Smooth muscle cell of the brain vasculature (primary cell): ENCODE measurements at regions not wholly inside any gene's neighbourhood (a gene's known extent, or its start where the extent isn't known, plus 50 kb on each side); places are given as distances from the start of the nearest gene placed in this dataset.

Experiments
- DNase-seq: peaks from one replicate; pipeline ENCODE4 v3.0.0-alpha.2; 2012; ENCODE audit warnings: low read depth, low spot score

GRCh38 chr3:163952499-163952898 lies 1125.8 kb downstream of the SI start:
- DNase-seq, result no peak

- no peak for DNase-seq
These were observed 1126.8 kb downstream of the SI start for GRCh38 chr3:163951397-163951987.

GRCh38 chr3:163946785-163947184 lies 1131.5 kb downstream of the SI start:
- no peak for DNase-seq

- DNase-seq, result no peak
These were observed 1134.6 kb downstream of the SI start for GRCh38 chr3:163943664-163944063.

- DNase-seq, result peak; percentile 35
These were observed 1138.4 kb downstream of the SI start for GRCh38 chr3:163939926-163940325.

- no peak for DNase-seq
These were observed 1141.8 kb downstream of the SI start for GRCh38 chr3:163936543-163936942.

- no peak for DNase-seq
These were observed 1142.9 kb downstream of the SI start for GRCh38 chr3:163935411-163935810.

GRCh38 chr3:163929069-163929652 lies 1149.1 kb downstream of the SI start:
- DNase-seq, result no peak

GRCh38 chr3:163927521-163927920 lies 1150.8 kb downstream of the SI start:
- DNase-seq, result no peak

GRCh38 chr3:163924600-163924999 lies 1153.7 kb downstream of the SI start:
- DNase-seq, result no peak

- no peak for DNase-seq
These were observed 1159.1 kb downstream of the SI start for GRCh38 chr3:163919154-163919553.

GRCh38 chr3:163916596-163917560 lies 1161.4 kb downstream of the SI start:
- no peak for DNase-seq

- no peak for DNase-seq
These were observed 1163.0 kb downstream of the SI start for GRCh38 chr3:163915280-163915679.

GRCh38 chr3:163914567-163914966 lies 1163.7 kb downstream of the SI start:
- no peak for DNase-seq

- no peak for DNase-seq
These were observed 1186.5 kb downstream of the SI start for GRCh38 chr3:163891771-163892170.

GRCh38 chr3:163890661-163891060 lies 1187.6 kb downstream of the SI start:
- no peak for DNase-seq

- DNase-seq, result no peak
These were observed 1199.1 kb downstream of the SI start for GRCh38 chr3:163879172-163879571.

GRCh38 chr3:163878396-163878795 lies 1199.9 kb downstream of the SI start:
- DNase-seq, result no peak

- no peak for DNase-seq
These were observed 1200.5 kb downstream of the SI start for GRCh38 chr3:163877805-163878204.

- peak; percentile 32 for DNase-seq
These were observed 1215.2 kb downstream of the SI start for GRCh38 chr3:163863146-163863545.

GRCh38 chr3:163852233-163852632 lies 1226.1 kb downstream of the SI start:
- no peak for DNase-seq

GRCh38 chr3:163838769-163839168 lies 1239.5 kb downstream of the SI start:
- no peak for DNase-seq

GRCh38 chr3:163832547-163832946 lies 1245.7 kb downstream of the SI start:
- DNase-seq, result no peak
